Activated CD8-positive, alpha-beta T cell treated with anti-CD3 and anti-CD28 coated beads for 36 hours (primary cell): ENCODE measurements at regions not wholly inside any gene's neighbourhood (a gene's known extent, or its start where the extent isn't known, plus 50 kb on each side); places are given as distances from the start of the nearest gene placed in this dataset.
A peak's percentile ranks its signal among the peaks of the same experiment; 100 is the strongest.
"Not testable (repeated sequence)": the region's sequence is repeated elsewhere in the genome, so short reads cannot be mapped to it uniquely, and the experiment has no call there.

ENCODE experiments used
- ATAC-seq: fragments of 200-7000 bp; cut with Tn5 transposase; one replicate; pipeline ENCODE4 v1.10.0; 2021; ENCODE audit warnings: mild to moderate bottlenecking, moderate library complexity
- CTCF ChIA-PET: fragments of 350-600 bp; sonication (Branson Sonifier 250); formaldehyde crosslinking; loops from one replicate; lab custom pipeline; 2021; ENCODE audit warnings: antibody characterized with exemption; lab: Charles Lee
- POLR2A ChIA-PET: fragments of 350-600 bp; sonication (Branson Sonifier 250); formaldehyde crosslinking; loops from one replicate; lab custom pipeline; 2021; ENCODE audit warnings: antibody characterized with exemption; lab: Charles Lee
- DNase-seq: peaks from one replicate; pipeline ENCODE4 v3.0.0-alpha.2; 2020
- H3K27ac Mint-ChIP-seq: one replicate; pipeline ENCODE4 v1.8.0; 2021; ENCODE audit warnings: mild to moderate bottlenecking, mixed read lengths
- H3K27me3 Mint-ChIP-seq: one replicate; pipeline ENCODE4 v1.8.0; 2021; ENCODE audit warnings: mixed read lengths
- H3K36me3 Mint-ChIP-seq: one replicate; pipeline ENCODE4 v1.8.0; 2021; ENCODE audit warnings: low read depth, mixed read lengths
- H3K4me1 Mint-ChIP-seq: one replicate; pipeline ENCODE4 v1.8.0; 2021; ENCODE audit warnings: low read depth, mixed read lengths
- H3K4me3 Mint-ChIP-seq: one replicate; pipeline ENCODE4 v1.8.0; 2021; ENCODE audit warnings: mild to moderate bottlenecking, moderate library complexity, mixed read lengths
- H3K9me3 Mint-ChIP-seq: one replicate; pipeline ENCODE4 v1.8.0; 2021; ENCODE audit warnings: mixed read lengths
- intact Hi-C: fragments of 100-400 bp; cut with micrococcal nuclease; formaldehyde crosslinking; loops from one replicate; pipeline ENCODE4 v1.10.0; 2022
- TF ChIP-seq, protein P1 (sequence below): fragments of 200-600 bp; IDR thresholded peaks from one replicate; pipeline ENCODE4 v1.8.0; 2022; ENCODE audit warnings: antibody characterized with exemption, mild to moderate bottlenecking

- no peaks in the 10 kb centered on the region for H3K4me1 Mint-ChIP-seq
- ATAC-seq, result no peak
- no peaks in the 10 kb centered on the region for H3K9me3 Mint-ChIP-seq
- POLR2A ChIA-PET, result no interaction called here
- CTCF ChIA-PET, result interaction anchor here (0.6 to 1.0 kb wide), 4 partner anchors 48 to 284 kb away, joined by 3 to 4 read pairs (median 4); no protein-coding TSS in a partner anchor
- DNase-seq, result no peak
- TF ChIP-seq, protein P1, sequence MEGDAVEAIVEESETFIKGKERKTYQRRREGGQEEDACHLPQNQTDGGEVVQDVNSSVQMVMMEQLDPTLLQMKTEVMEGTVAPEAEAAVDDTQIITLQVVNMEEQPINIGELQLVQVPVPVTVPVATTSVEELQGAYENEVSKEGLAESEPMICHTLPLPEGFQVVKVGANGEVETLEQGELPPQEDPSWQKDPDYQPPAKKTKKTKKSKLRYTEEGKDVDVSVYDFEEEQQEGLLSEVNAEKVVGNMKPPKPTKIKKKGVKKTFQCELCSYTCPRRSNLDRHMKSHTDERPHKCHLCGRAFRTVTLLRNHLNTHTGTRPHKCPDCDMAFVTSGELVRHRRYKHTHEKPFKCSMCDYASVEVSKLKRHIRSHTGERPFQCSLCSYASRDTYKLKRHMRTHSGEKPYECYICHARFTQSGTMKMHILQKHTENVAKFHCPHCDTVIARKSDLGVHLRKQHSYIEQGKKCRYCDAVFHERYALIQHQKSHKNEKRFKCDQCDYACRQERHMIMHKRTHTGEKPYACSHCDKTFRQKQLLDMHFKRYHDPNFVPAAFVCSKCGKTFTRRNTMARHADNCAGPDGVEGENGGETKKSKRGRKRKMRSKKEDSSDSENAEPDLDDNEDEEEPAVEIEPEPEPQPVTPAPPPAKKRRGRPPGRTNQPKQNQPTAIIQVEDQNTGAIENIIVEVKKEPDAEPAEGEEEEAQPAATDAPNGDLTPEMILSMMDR, result no peak
- no peak overlapping the region for H3K27ac Mint-ChIP-seq
- no peaks in the 10 kb centered on the region for H3K36me3 Mint-ChIP-seq
- intact Hi-C loops, result loop anchor here (5.0 kb wide), 1 partner anchor 278 kb away; no protein-coding TSS in a partner anchor
- H3K4me3 Mint-ChIP-seq, result no peak overlapping the region
- H3K27me3 Mint-ChIP-seq, result peaks cover 30% of the 10 kb centered on the region
Observed at GRCh38 chr11:69914286-69915150, 95.3 kb upstream of the FGF3 start.

DNA sequence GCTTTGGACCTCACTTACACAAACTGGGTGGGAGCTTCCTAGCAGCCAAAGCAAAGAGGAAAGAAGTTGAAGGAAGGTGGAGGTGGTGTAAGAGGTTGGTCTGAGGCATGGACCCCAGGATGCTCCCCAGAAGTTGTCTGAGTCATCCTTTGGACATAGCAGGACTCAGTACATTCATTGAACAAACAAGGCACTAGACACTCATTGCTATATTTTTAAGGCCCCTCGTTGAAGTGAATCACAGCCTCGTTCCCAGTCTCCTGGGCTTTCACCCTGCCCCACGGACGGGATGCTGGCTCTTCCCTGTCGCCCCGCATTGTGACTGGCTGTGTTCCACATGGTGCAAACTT is 95.9 kb upstream of the FGF3 start:
- Mint-ChIP-seq H3K4me3 (no peak overlapping the region), H3K27ac (no peak overlapping the region), H3K4me1 (no peaks in the 10 kb centered on the region), H3K27me3 (peaks cover 30% of the 10 kb centered on the region), H3K36me3 (no peaks in the 10 kb centered on the region), H3K9me3 (no peaks in the 10 kb centered on the region)
- POLR2A ChIA-PET, result no interaction called here
- CTCF ChIA-PET, result interaction anchor here (0.6 to 1.0 kb wide), 4 partner anchors 47 to 284 kb away, joined by 3 to 4 read pairs (median 4); no protein-coding TSS in a partner anchor
- DNase-seq, result no peak
- ATAC-seq, result no peak
- TF ChIP-seq, protein P1, result no peak
- intact Hi-C loops, result loop anchor here (5.0 kb wide), 1 partner anchor 277 kb away; no protein-coding TSS in a partner anchor

DNA sequence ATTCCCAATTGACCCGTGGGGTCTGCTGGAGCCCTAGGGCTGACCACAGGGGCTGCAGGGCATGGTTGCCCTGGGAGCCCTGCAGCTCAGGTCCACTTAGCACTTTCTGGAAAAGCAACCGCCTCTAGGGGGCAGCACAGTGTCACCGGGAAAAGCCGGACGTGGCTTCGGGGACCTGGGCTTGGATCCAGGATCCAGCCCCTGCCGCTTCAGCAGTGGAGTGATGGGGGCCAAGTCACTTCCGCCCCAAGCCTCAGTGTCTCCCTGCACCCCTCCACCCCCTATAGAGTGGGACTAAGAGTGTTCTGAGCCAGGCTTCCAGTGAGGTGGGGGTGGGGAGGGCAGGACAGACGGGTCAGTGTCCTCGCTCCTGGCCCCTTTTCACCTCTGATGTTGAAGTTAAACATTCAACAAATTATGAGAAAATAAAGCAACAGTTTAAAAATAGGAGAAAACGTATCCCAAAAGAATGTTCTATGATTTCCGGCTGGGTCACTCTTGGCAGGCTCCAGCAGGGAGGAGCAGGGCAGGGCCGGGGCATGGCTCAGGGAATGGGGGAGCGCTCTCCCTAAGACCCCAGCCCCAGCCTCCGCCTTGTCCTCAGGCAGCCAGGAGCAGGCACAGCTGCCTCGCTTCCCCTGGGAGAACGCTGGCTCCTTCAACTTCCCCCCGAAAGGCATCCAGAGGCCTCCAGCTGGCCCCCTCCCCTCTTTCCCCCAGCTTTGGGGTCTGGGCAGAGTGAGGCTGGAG is 96.5 kb upstream of the FGF3 start:
- Mint-ChIP-seq H3K27me3 (peaks cover 30% of the 10 kb centered on the region), H3K27ac (no peak overlapping the region), H3K9me3 (no peaks in the 10 kb centered on the region), H3K4me1 (no peaks in the 10 kb centered on the region), H3K4me3 (no peak overlapping the region), H3K36me3 (no peaks in the 10 kb centered on the region)
- peak; percentile 72 for DNase-seq
- ChIA-PET POLR2A (no interaction called here), CTCF (interaction anchor here (0.6 to 1.0 kb wide), 5 partner anchors 47 to 324 kb away, joined by 3 to 4 read pairs (median 3); no protein-coding TSS in a partner anchor)
- TF ChIP-seq, protein P1, result peak; percentile 71
- intact Hi-C loops, result loop anchor here (5.0 kb wide), 1 partner anchor 277 kb away; no protein-coding TSS in a partner anchor
- no peak for ATAC-seq

GRCh38 chr11:69916251-69916649 is 97.0 kb upstream of the FGF3 start:
- H3K36me3 Mint-ChIP-seq, H3K9me3 Mint-ChIP-seq, H3K4me1 Mint-ChIP-seq, H3K27ac Mint-ChIP-seq, ATAC-seq, H3K4me3 Mint-ChIP-seq, POLR2A ChIA-PET, DNase-seq: not testable (repeated sequence)
- H3K27me3 Mint-ChIP-seq, result peaks cover 26% of the 10 kb centered on the region
- CTCF ChIA-PET, result interaction anchor here (0.7 to 1.2 kb wide), 3 partner anchors 13 to 324 kb away, joined by 3 to 6 read pairs (median 3); no protein-coding TSS in a partner anchor
- intact Hi-C loops, result loop anchor here (5.0 kb wide), 1 partner anchor 276 kb away; no protein-coding TSS in a partner anchor

DNA sequence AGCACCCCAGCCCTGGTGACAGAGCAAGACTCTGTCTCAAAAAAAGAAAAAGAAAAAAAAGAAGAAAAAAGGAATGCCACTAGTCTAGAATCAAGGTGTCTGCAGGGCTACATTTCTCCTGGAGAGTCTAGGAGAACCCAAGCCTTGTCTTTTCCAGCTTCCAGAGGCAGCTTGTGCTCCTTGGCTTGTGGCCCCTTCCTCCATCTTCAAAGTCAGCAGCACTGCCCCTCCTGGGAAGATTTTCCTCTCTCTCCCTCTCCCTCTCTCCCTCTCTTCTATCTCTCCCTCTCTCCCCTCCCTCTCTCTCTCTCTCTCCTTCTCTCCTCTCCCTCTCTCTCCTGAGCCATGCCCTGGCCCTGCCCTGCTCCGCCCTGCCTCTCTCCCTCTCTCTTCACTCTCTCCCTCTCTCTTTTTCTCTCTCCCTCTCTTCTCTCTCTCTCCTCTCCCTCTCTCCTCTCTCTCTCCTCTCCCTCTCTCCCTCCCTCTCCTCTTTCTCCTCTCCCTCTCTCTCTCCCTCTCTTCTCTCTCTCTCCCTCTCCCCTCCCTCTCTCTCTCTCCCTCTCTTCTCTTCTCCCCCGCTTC is 97.7 kb upstream of the FGF3 start:
- TF ChIP-seq, protein P1, result no peak
- Mint-ChIP-seq H3K27me3 (peaks cover 22% of the 10 kb centered on the region), H3K36me3 (no peaks in the 10 kb centered on the region), H3K27ac (no peak overlapping the region), H3K9me3 (no peaks in the 10 kb centered on the region), H3K4me1 (no peaks in the 10 kb centered on the region), H3K4me3 (no peak overlapping the region)
- intact Hi-C loops, result loop anchor here (5.0 kb wide), 1 partner anchor 275 kb away; no protein-coding TSS in a partner anchor
- POLR2A ChIA-PET, result no interaction called here
- ATAC-seq (no peak), DNase-seq (no peak)
- CTCF ChIA-PET, result interaction anchor here (1.1 to 1.2 kb wide), 2 partner anchors 12 to 279 kb away, joined by 3 to 6 read pairs; no protein-coding TSS in a partner anchor
